Right lobe of liver (tissue), 4 donors: ENCODE measurements at regions not wholly inside any gene's neighbourhood (a gene's known extent, or its start where the extent isn't known, plus 50 kb on each side); places are given as distances from the start of the nearest gene placed in this dataset.

Source experiments
- CTCF ChIP-seq, 4 donors: fragments of 200-600 bp in 3 of 4; fragments of 450-650 bp in 1 of 4; IDR thresholded peaks; one replicate each; pipeline versions ENCODE4 v1.5.1 to v1.8.0; 2016 to 2022; ENCODE audit warnings: antibody characterized with exemption in 4 of 4, mild to moderate bottlenecking in 2 of 4
- POLR2A ChIP-seq: fragments of 450-650 bp; IDR thresholded peaks from one replicate; pipeline ENCODE4 v1.6.1; 2017; ENCODE audit warnings: antibody characterized with exemption, mild to moderate bottlenecking
- donor health status: DM: no; HTN: no; CAD: no.
- donor health status: DM: no; HTN: no; CAD: no.
- donor health status: DM: no; HTN: yes; CAD: no.

- TF ChIP-seq CTCF (IDR thresholded peaks at IDR 0.05): no peak
- TF ChIP-seq POLR2A: no peak
These were observed 75.1 kb upstream of the B3GAT2 start for GRCh38 chr6:71031912-71032311.
